ENCODE measurements at regions not wholly inside any gene's neighbourhood (a gene's known extent, or its start where the extent isn't known, plus 50 kb on each side); places are given as distances from the start of the nearest gene placed in this dataset.

GRCh38 chr20:24357931-24358330 is 111.5 kb upstream of the SYNDIG1 start:
- POLR2A ChIA-PET, result no interaction called here
- peaks cover 4% of the 10 kb centered on the region for H3K27me3 Mint-ChIP-seq (ENCODE audit: low read depth)
- ATAC-seq (no peak), DNase-seq (no peak)
- no peaks in the 10 kb centered on the region for H3K4me1 Mint-ChIP-seq (ENCODE audit: low read depth)
- H3K9me3 Mint-ChIP-seq (ENCODE audit: insufficient read depth), result peaks cover 7% of the 10 kb centered on the region
- no peak overlapping the region for H3K27ac Mint-ChIP-seq
- no peaks in the 10 kb centered on the region for H3K36me3 Mint-ChIP-seq (ENCODE audit: low read depth)
- CTCF ChIA-PET, result interaction anchor here (1.0 kb wide), 1 partner anchor 69 kb away, joined by 3 read pairs; no protein-coding TSS in a partner anchor
- no peak overlapping the region for H3K4me3 Mint-ChIP-seq

- Mint-ChIP-seq H3K9me3 (ENCODE audit: insufficient read depth) (peaks cover 7% of the 10 kb centered on the region), H3K4me3 (no peak overlapping the region), H3K27ac (no peak overlapping the region), H3K4me1 (ENCODE audit: low read depth) (no peaks in the 10 kb centered on the region), H3K27me3 (ENCODE audit: low read depth) (peaks cover 4% of the 10 kb centered on the region), H3K36me3 (ENCODE audit: low read depth) (no peaks in the 10 kb centered on the region)
- DNase-seq (no peak), ATAC-seq (no peak)
- ChIA-PET CTCF (interaction anchor here (1.0 kb wide), 1 partner anchor 15 kb away, joined by 3 read pairs; no protein-coding TSS in a partner anchor), POLR2A (no interaction called here)
These were observed 112.3 kb upstream of the SYNDIG1 start for GRCh38 chr20:24357177-24357576.

GRCh38 chr20:24353135-24353690 is 116.2 kb upstream of the SYNDIG1 start:
- CTCF ChIA-PET, result no interaction called here
- peaks cover 2% of the 10 kb centered on the region for H3K27me3 Mint-ChIP-seq (ENCODE audit: low read depth)
- peaks cover 5% of the 10 kb centered on the region for H3K4me1 Mint-ChIP-seq (ENCODE audit: low read depth)
- POLR2A ChIA-PET, result no interaction called here
- H3K27ac Mint-ChIP-seq, result no peak overlapping the region
- ATAC-seq, result no peak
- DNase-seq, result no peak
- H3K4me3 Mint-ChIP-seq, result no peak overlapping the region
- H3K36me3 Mint-ChIP-seq (ENCODE audit: low read depth), result no peaks in the 10 kb centered on the region
- no peaks in the 10 kb centered on the region for H3K9me3 Mint-ChIP-seq (ENCODE audit: insufficient read depth)

GRCh38 chr20:24350923-24351368 is 118.5 kb upstream of the SYNDIG1 start:
- no peak for ATAC-seq
- POLR2A ChIA-PET, result no interaction called here
- Mint-ChIP-seq H3K4me3 (no peak overlapping the region), H3K36me3 (ENCODE audit: low read depth) (no peaks in the 10 kb centered on the region), H3K27ac (no peak overlapping the region), H3K9me3 (ENCODE audit: insufficient read depth) (no peaks in the 10 kb centered on the region), H3K4me1 (ENCODE audit: low read depth) (peaks cover 5% of the 10 kb centered on the region), H3K27me3 (ENCODE audit: low read depth) (peaks cover 2% of the 10 kb centered on the region)
- no peak for DNase-seq
- CTCF ChIA-PET, result interaction anchor here (0.7 kb wide), 1 partner anchor 9 kb away, joined by 3 read pairs; no protein-coding TSS in a partner anchor

- ChIA-PET CTCF (interaction anchor here (1.0 kb wide), 1 partner anchor 15 kb away, joined by 3 read pairs; no protein-coding TSS in a partner anchor), POLR2A (no interaction called here)
- DNase-seq (no peak), ATAC-seq (no peak)
- Mint-ChIP-seq H3K36me3 (ENCODE audit: low read depth) (no peaks in the 10 kb centered on the region), H3K4me1 (ENCODE audit: low read depth) (peaks cover 23% of the 10 kb centered on the region), H3K27me3 (ENCODE audit: low read depth) (no peaks in the 10 kb centered on the region), H3K27ac (no peak overlapping the region), H3K4me3 (no peak overlapping the region), H3K9me3 (ENCODE audit: insufficient read depth) (no peaks in the 10 kb centered on the region)
These were observed 127.6 kb upstream of the SYNDIG1 start for GRCh38 chr20:24341781-24342180.

- H3K4me1 Mint-ChIP-seq (ENCODE audit: low read depth), result peaks cover 29% of the 10 kb centered on the region
- ATAC-seq (no peak), DNase-seq (no peak)
- ChIA-PET POLR2A (no interaction called here), CTCF (no interaction called here)
- H3K36me3 Mint-ChIP-seq (ENCODE audit: low read depth), result no peaks in the 10 kb centered on the region
- no peak overlapping the region for H3K27ac Mint-ChIP-seq
- H3K27me3 Mint-ChIP-seq (ENCODE audit: low read depth), result no peaks in the 10 kb centered on the region
- no peaks in the 10 kb centered on the region for H3K9me3 Mint-ChIP-seq (ENCODE audit: insufficient read depth)
- H3K4me3 Mint-ChIP-seq, result no peak overlapping the region
These were observed 128.5 kb upstream of the SYNDIG1 start for GRCh38 chr20:24340933-24341332.

- POLR2A ChIA-PET, result no interaction called here
- ATAC-seq, result no peak
- H3K27ac Mint-ChIP-seq, result no peak overlapping the region
- CTCF ChIA-PET, result interaction anchor here (1.1 kb wide), 1 partner anchor 579 kb away, joined by 3 read pairs; no protein-coding TSS in a partner anchor
- peaks cover 35% of the 10 kb centered on the region for H3K4me1 Mint-ChIP-seq (ENCODE audit: low read depth)
- peaks cover 3% of the 10 kb centered on the region for H3K27me3 Mint-ChIP-seq (ENCODE audit: low read depth)
- no peak overlapping the region for H3K4me3 Mint-ChIP-seq
- H3K9me3 Mint-ChIP-seq (ENCODE audit: insufficient read depth), result no peaks in the 10 kb centered on the region
- no peaks in the 10 kb centered on the region for H3K36me3 Mint-ChIP-seq (ENCODE audit: low read depth)
- DNase-seq, result no peak
These were observed 130.2 kb upstream of the SYNDIG1 start for GRCh38 chr20:24339210-24339641.

- H3K36me3 Mint-ChIP-seq (ENCODE audit: low read depth), result no peaks in the 10 kb centered on the region
- H3K4me1 Mint-ChIP-seq (ENCODE audit: low read depth), result peaks cover 47% of the 10 kb centered on the region
- no peak for DNase-seq
- peak overlapping the region; percentile 38 for H3K4me3 Mint-ChIP-seq
- POLR2A ChIA-PET, result no interaction called here
- peaks cover 3% of the 10 kb centered on the region for H3K27me3 Mint-ChIP-seq (ENCODE audit: low read depth)
- no peaks in the 10 kb centered on the region for H3K9me3 Mint-ChIP-seq (ENCODE audit: insufficient read depth)
- no peak for ATAC-seq
- peak overlapping the region; percentile 5 for H3K27ac Mint-ChIP-seq
- CTCF ChIA-PET, result no interaction called here
These were observed 131.9 kb upstream of the SYNDIG1 start for GRCh38 chr20:24337551-24337950.

- peaks cover 47% of the 10 kb centered on the region for H3K4me1 Mint-ChIP-seq (ENCODE audit: low read depth)
- ChIA-PET POLR2A (no interaction called here), CTCF (no interaction called here)
- ATAC-seq (peak; percentile 44), DNase-seq (peak; percentile 48)
- peak overlapping the region; percentile 79 for H3K27ac Mint-ChIP-seq
- no peaks in the 10 kb centered on the region for H3K36me3 Mint-ChIP-seq (ENCODE audit: low read depth)
- peaks cover 3% of the 10 kb centered on the region for H3K27me3 Mint-ChIP-seq (ENCODE audit: low read depth)
- peak overlapping the region; percentile 38 for H3K4me3 Mint-ChIP-seq
- H3K9me3 Mint-ChIP-seq (ENCODE audit: insufficient read depth), result no peaks in the 10 kb centered on the region
These were observed 132.4 kb upstream of the SYNDIG1 start for GRCh38 chr20:24337069-24337468.

GRCh38 chr20:24334830-24335229 is 134.6 kb upstream of the SYNDIG1 start:
- DNase-seq (no peak), ATAC-seq (no peak)
- peaks cover 3% of the 10 kb centered on the region for H3K27me3 Mint-ChIP-seq (ENCODE audit: low read depth)
- no peaks in the 10 kb centered on the region for H3K9me3 Mint-ChIP-seq (ENCODE audit: insufficient read depth)
- POLR2A ChIA-PET, result no interaction called here
- H3K4me3 Mint-ChIP-seq, result no peak overlapping the region
- H3K4me1 Mint-ChIP-seq (ENCODE audit: low read depth), result peaks cover 47% of the 10 kb centered on the region
- no peaks in the 10 kb centered on the region for H3K36me3 Mint-ChIP-seq (ENCODE audit: low read depth)
- CTCF ChIA-PET, result no interaction called here
- no peak overlapping the region for H3K27ac Mint-ChIP-seq

GRCh38 chr20:24332956-24333355 is 136.5 kb upstream of the SYNDIG1 start:
- CTCF ChIA-PET, result no interaction called here
- H3K4me3 Mint-ChIP-seq, result no peak overlapping the region

GRCh38 chr20:24331939-24332338 is 137.5 kb upstream of the SYNDIG1 start:
- no peak for ATAC-seq
- ChIA-PET POLR2A (no interaction called here), CTCF (no interaction called here)
- H3K4me1 Mint-ChIP-seq (ENCODE audit: low read depth), result peaks cover 26% of the 10 kb centered on the region
- no peak overlapping the region for H3K27ac Mint-ChIP-seq
- H3K9me3 Mint-ChIP-seq (ENCODE audit: insufficient read depth), result no peaks in the 10 kb centered on the region
- peaks cover 3% of the 10 kb centered on the region for H3K27me3 Mint-ChIP-seq (ENCODE audit: low read depth)
- H3K36me3 Mint-ChIP-seq (ENCODE audit: low read depth), result no peaks in the 10 kb centered on the region
- no peak for DNase-seq
- H3K4me3 Mint-ChIP-seq, result no peak overlapping the region

More at GRCh38 chr20:24332956-24333355, 136.5 kb upstream of the SYNDIG1 start:
- POLR2A ChIA-PET, result no interaction called here
- Mint-ChIP-seq H3K27ac (no peak overlapping the region), H3K36me3 (ENCODE audit: low read depth) (no peaks in the 10 kb centered on the region), H3K27me3 (ENCODE audit: low read depth) (peaks cover 3% of the 10 kb centered on the region), H3K9me3 (ENCODE audit: insufficient read depth) (no peaks in the 10 kb centered on the region), H3K4me1 (ENCODE audit: low read depth) (peaks cover 36% of the 10 kb centered on the region)
- ATAC-seq, result no peak
- DNase-seq, result no peak

GRCh38 chr20:24328901-24329300 is 140.5 kb upstream of the SYNDIG1 start:
- DNase-seq, result no peak
- ChIA-PET CTCF (no interaction called here), POLR2A (no interaction called here)
- H3K36me3 Mint-ChIP-seq (ENCODE audit: low read depth), result no peaks in the 10 kb centered on the region
- H3K4me1 Mint-ChIP-seq (ENCODE audit: low read depth), result peaks cover 23% of the 10 kb centered on the region
- H3K4me3 Mint-ChIP-seq, result no peak overlapping the region
- no peak overlapping the region for H3K27ac Mint-ChIP-seq
- H3K9me3 Mint-ChIP-seq (ENCODE audit: insufficient read depth), result no peaks in the 10 kb centered on the region
- no peak for ATAC-seq
- peaks cover under 1% of the 10 kb centered on the region for H3K27me3 Mint-ChIP-seq (ENCODE audit: low read depth)

Measured in activated CD8-positive, alpha-beta T cell treated with anti-CD3 and anti-CD28 coated beads, Interleukin-2, amount 10 ng/mL, durations not matched to agents 7 days and 5 days (primary cell).